Small intestine (tissue), 7 donors: ENCODE measurements at regions not wholly inside any gene's neighbourhood (a gene's known extent, or its start where the extent isn't known, plus 50 kb on each side); places are given as distances from the start of the nearest gene placed in this dataset.

ENCODE experiments used
- DNase-seq, 2 donors: peaks; one replicate each; pipeline versions ENCODE4 v3.0.0 to v3.0.0-alpha.2; 2013
- FAIRE-seq: peaks from 2 replicates; lab custom pipeline; 2012; peaks lifted over from hg19 to GRCh38; lab: Jason Lieb, UNC
- H3K27ac ChIP-seq, 3 donors: one replicate each; pipeline ENCODE4 v1.5.1; 2013; ENCODE audit warnings: low read length in 2 of 3, mild to moderate bottlenecking in 2 of 3, control low read depth in 1 of 3, inconsistent platforms in 1 of 3, low read depth in 1 of 3, moderate library complexity in 1 of 3
- H3K27me3 ChIP-seq, 3 donors: one replicate each; pipeline ENCODE4 v1.6.1; 2013; ENCODE audit warnings: low read length in 3 of 3, inconsistent platforms in 1 of 3; ENCODE audit not compliant: control insufficient read depth in 3 of 3, insufficient read depth in 3 of 3
- H3K36me3 ChIP-seq, 3 donors: one replicate each; pipeline ENCODE4 v1.6.1; 2013; ENCODE audit warnings: low read length in 3 of 3, inconsistent platforms in 1 of 3, low read depth in 1 of 3, mild to moderate bottlenecking in 1 of 3, moderate library complexity in 1 of 3; ENCODE audit not compliant: control insufficient read depth in 3 of 3, insufficient read depth in 2 of 3
- H3K4me1 ChIP-seq, 3 donors: one replicate each; pipeline ENCODE4 v1.6.1; 2013; ENCODE audit warnings: low read length in 2 of 3, inconsistent platforms in 1 of 3, low read depth in 1 of 3, mild to moderate bottlenecking in 1 of 3, moderate library complexity in 1 of 3; ENCODE audit not compliant: control insufficient read depth in 3 of 3, insufficient read depth in 2 of 3
- H3K4me3 ChIP-seq, 3 donors: one replicate each; pipeline ENCODE4 v1.5.1; 2013; ENCODE audit warnings: low read length in 3 of 3, control low read depth in 1 of 3, inconsistent platforms in 1 of 3, low read depth in 1 of 3, mild to moderate bottlenecking in 1 of 3, moderate library complexity in 1 of 3
- H3K9me3 ChIP-seq, 2 donors: one replicate each; pipeline ENCODE4 v1.6.1; 2013; ENCODE audit warnings: low read depth in 1 of 2, low read length in 1 of 2; ENCODE audit not compliant: control insufficient read depth in 2 of 2, insufficient read depth in 1 of 2
- WGBS, 3 donors: extraction: QIAGEN DNeasy Blood & Tissue Kit; methylation state at CpG; one replicate each; pipeline ENCODE4 v1.1.7; 2013; 5-methylcytosine and 5-hydroxymethylcytosine counted together
- donor health status: healthy with polysubstance abuse.
- donor health status: control.
- donor health status: control.
- donor health status: Bipolar disorder and iron deficiency.
- donor health status: healthy.

- no peak overlapping the region for H3K27ac ChIP-seq
- H3K9me3 ChIP-seq: no peaks in the 10 kb centered on the region
- no peaks in the 10 kb centered on the region for H3K36me3 ChIP-seq
- DNase-seq: no peak
- no peak for FAIRE-seq
- H3K4me1 ChIP-seq: no peaks in the 10 kb centered on the region
- peaks cover 0 to 4% (median 0%) of the 10 kb centered on the region in 3 donors for H3K27me3 ChIP-seq
- H3K4me3 ChIP-seq: no peak overlapping the region
- 85 to 89% (median 85%) methylated on average over 1 of the region's 1 CpG for WGBS, 3 donors
Observed at GRCh38 chr10:4587466-4587865, 238.5 kb upstream of the AKR1E2 start.

GRCh38 chr10:4586776-4587175 lies 239.2 kb upstream of the AKR1E2 start:
- WGBS, 3 donors: 90 to 94% (median 92%) methylated on average over 4 of the region's 4 CpGs
- H3K9me3 ChIP-seq: no peaks in the 10 kb centered on the region
- peaks cover 0 to 4% (median 0%) of the 10 kb centered on the region in 3 donors for H3K27me3 ChIP-seq
- FAIRE-seq (no peak), DNase-seq (no peak)
- H3K4me3 ChIP-seq: no peak overlapping the region
- H3K27ac ChIP-seq: no peak overlapping the region
- H3K4me1 ChIP-seq: no peaks in the 10 kb centered on the region
- no peaks in the 10 kb centered on the region for H3K36me3 ChIP-seq

GRCh38 chr10:4581929-4582328 lies 244.1 kb upstream of the AKR1E2 start:
- DNase-seq (no peak), FAIRE-seq (no peak)
- Histone ChIP-seq H3K27ac (no peak overlapping the region), H3K4me1 (no peaks in the 10 kb centered on the region), H3K36me3 (no peaks in the 10 kb centered on the region), H3K4me3 (no peak overlapping the region), H3K9me3 (no peaks in the 10 kb centered on the region), H3K27me3 (peaks cover 0 to 4% (median 0%) of the 10 kb centered on the region in 3 donors)
- 77 to 91% (median 89%) methylated on average over 3 of the region's 3 CpGs for WGBS, 3 donors

- Histone ChIP-seq H3K4me1 (no peaks in the 10 kb centered on the region), H3K27ac (no peak overlapping the region), H3K27me3 (peaks cover 0 to 4% (median 0%) of the 10 kb centered on the region in 3 donors), H3K9me3 (no peaks in the 10 kb centered on the region), H3K4me3 (no peak overlapping the region), H3K36me3 (no peaks in the 10 kb centered on the region)
- FAIRE-seq (no peak), DNase-seq (no peak)
- WGBS, 3 donors: 73 to 84% (median 79%) methylated on average over 3 of the region's 3 CpGs
Observed at GRCh38 chr10:4579844-4580243, 246.2 kb upstream of the AKR1E2 start.

- Histone ChIP-seq H3K4me1 (no peaks in the 10 kb centered on the region), H3K9me3 (no peaks in the 10 kb centered on the region), H3K27me3 (no peaks in the 10 kb centered on the region), H3K4me3 (no peak overlapping the region), H3K27ac (no peak overlapping the region), H3K36me3 (no peaks in the 10 kb centered on the region)
- FAIRE-seq (peak; percentile 62), DNase-seq (no peak)
- WGBS, 3 donors: 78 to 90% (median 85%) methylated on average over 3 of the region's 3 CpGs
Observed at GRCh38 chr10:4576206-4576605, 249.8 kb upstream of the AKR1E2 start.

GRCh38 chr10:4569151-4569550 lies 256.9 kb upstream of the AKR1E2 start:
- FAIRE-seq: no peak

GRCh38 chr10:4568731-4569130 lies 257.3 kb upstream of the AKR1E2 start:
- no peaks in the 10 kb centered on the region for H3K9me3 ChIP-seq
- H3K4me1 ChIP-seq: no peaks in the 10 kb centered on the region
- H3K27ac ChIP-seq: no peak overlapping the region
- no peak overlapping the region for H3K4me3 ChIP-seq
- peaks cover 0 to 2% (median 0%) of the 10 kb centered on the region in 3 donors for H3K27me3 ChIP-seq
- H3K36me3 ChIP-seq: no peaks in the 10 kb centered on the region
- FAIRE-seq: no peak
- 73 to 78% (median 77%) methylated on average over 4 of the region's 4 CpGs for WGBS, 3 donors
- no peak for DNase-seq

More at GRCh38 chr10:4569151-4569550, 256.9 kb upstream of the AKR1E2 start:
- no peak overlapping the region for H3K27ac ChIP-seq
- H3K9me3 ChIP-seq: no peaks in the 10 kb centered on the region
- H3K27me3 ChIP-seq: peaks cover 0 to 2% (median 0%) of the 10 kb centered on the region in 3 donors
- no peaks in the 10 kb centered on the region for H3K36me3 ChIP-seq
- 33 to 43% (median 41%) methylated on average over 3 of the region's 3 CpGs for WGBS, 3 donors
- H3K4me3 ChIP-seq: no peak overlapping the region
- no peak for DNase-seq
- no peaks in the 10 kb centered on the region for H3K4me1 ChIP-seq

GRCh38 chr10:4568086-4568485 lies 257.9 kb upstream of the AKR1E2 start:
- Histone ChIP-seq H3K27ac (no peak overlapping the region), H3K4me3 (no peak overlapping the region), H3K9me3 (no peaks in the 10 kb centered on the region), H3K4me1 (no peaks in the 10 kb centered on the region), H3K36me3 (no peaks in the 10 kb centered on the region), H3K27me3 (peaks cover 0 to 2% (median 0%) of the 10 kb centered on the region in 3 donors)
- FAIRE-seq (no peak), DNase-seq (no peak)
- 83 to 100% (median 89%) methylated on average over 1 of the region's 1 CpG for WGBS, 3 donors

- H3K27me3 ChIP-seq: peaks cover 0 to 2% (median 0%) of the 10 kb centered on the region in 3 donors
- no peaks in the 10 kb centered on the region for H3K4me1 ChIP-seq
- DNase-seq: no peak
- H3K27ac ChIP-seq: no peak overlapping the region
- 97 to 100% (median 97%) methylated on average over 1 of the region's 1 CpG for WGBS, 3 donors
- FAIRE-seq: no peak
- no peak overlapping the region for H3K4me3 ChIP-seq
- H3K36me3 ChIP-seq: no peaks in the 10 kb centered on the region
- no peaks in the 10 kb centered on the region for H3K9me3 ChIP-seq
Observed at GRCh38 chr10:4567637-4568036, 258.4 kb upstream of the AKR1E2 start.
